Stimulated activated CD4-positive, alpha-beta T cell treated with anti-CD3 and anti-CD28 coated beads, TNF-alpha, amount 100 ng/mL, for 48 hours (primary cell): ENCODE measurements at regions not wholly inside any gene's neighbourhood (a gene's known extent, or its start where the extent isn't known, plus 50 kb on each side); places are given as distances from the start of the nearest gene placed in this dataset.
"Not testable (repeated sequence)": the region's sequence is repeated elsewhere in the genome, so short reads cannot be mapped to it uniquely, and the experiment has no call there.

Experiments used
- DNase-seq, 3 donors: peaks; one replicate each; pipeline ENCODE4 v3.0.0-alpha.2; 2020; ENCODE audit warnings: low read depth in 3 of 3

GRCh38 chrX:87941841-87942240 is 424.2 kb downstream of the KLHL4 start:
- DNase-seq: no peak

GRCh38 chrX:87961471-87961870 is 443.9 kb downstream of the KLHL4 start:
- DNase-seq: no peak

GRCh38 chrX:87968118-87968517 is 450.5 kb downstream of the KLHL4 start:
- DNase-seq: no peak

- not testable (repeated sequence) for DNase-seq
These were observed 454.5 kb downstream of the KLHL4 start for GRCh38 chrX:87972121-87972520.

GRCh38 chrX:87975365-87975764 is 457.8 kb downstream of the KLHL4 start:
- DNase-seq: no peak

GRCh38 chrX:88007873-88008272 is 490.3 kb downstream of the KLHL4 start:
- not testable (repeated sequence) for DNase-seq

- DNase-seq: no peak
These were observed 506.4 kb downstream of the KLHL4 start for GRCh38 chrX:88024022-88024421.

GRCh38 chrX:88072339-88073030 is 554.9 kb downstream of the KLHL4 start:
- no peak for DNase-seq

- DNase-seq: no peak
These were observed 584.4 kb downstream of the KLHL4 start for GRCh38 chrX:88101968-88102367.

GRCh38 chrX:88135735-88136134 is 611.3 kb upstream of the CPXCR1 start:
- no peak for DNase-seq

GRCh38 chrX:88136328-88136727 is 610.7 kb upstream of the CPXCR1 start:
- no peak for DNase-seq

- no peak for DNase-seq
These were observed 600.4 kb upstream of the CPXCR1 start for GRCh38 chrX:88146577-88146976.

GRCh38 chrX:88170553-88170952 is 576.5 kb upstream of the CPXCR1 start:
- DNase-seq: no peak

GRCh38 chrX:88173932-88174440 is 573.0 kb upstream of the CPXCR1 start:
- not testable (repeated sequence) for DNase-seq

- DNase-seq: no peak
These were observed 544.9 kb upstream of the CPXCR1 start for GRCh38 chrX:88202149-88202548.

- DNase-seq: no peak
These were observed 503.0 kb upstream of the CPXCR1 start for GRCh38 chrX:88244066-88244465.

GRCh38 chrX:88284844-88285243 is 462.2 kb upstream of the CPXCR1 start:
- no peak for DNase-seq

- DNase-seq: not testable (repeated sequence)
These were observed 433.1 kb upstream of the CPXCR1 start for GRCh38 chrX:88313972-88314371.

GRCh38 chrX:88325634-88326033 is 421.4 kb upstream of the CPXCR1 start:
- DNase-seq: no peak

- DNase-seq: no peak
These were observed 391.8 kb upstream of the CPXCR1 start for GRCh38 chrX:88355252-88355651.

GRCh38 chrX:88366314-88366713 is 380.7 kb upstream of the CPXCR1 start:
- no peak for DNase-seq

- no peak for DNase-seq
These were observed 368.6 kb upstream of the CPXCR1 start for GRCh38 chrX:88378406-88378805.

- DNase-seq: no peak
These were observed 349.5 kb upstream of the CPXCR1 start for GRCh38 chrX:88397551-88397950.

- DNase-seq: no peak
These were observed 331.0 kb upstream of the CPXCR1 start for GRCh38 chrX:88416002-88416401.
